IPS-NIHi11 (cell line): ENCODE measurements at regions not wholly inside any gene's neighbourhood (a gene's known extent, or its start where the extent isn't known, plus 50 kb on each side); places are given as distances from the start of the nearest gene placed in this dataset.
"Not testable (repeated sequence)": the region's sequence is repeated elsewhere in the genome, so short reads cannot be mapped to it uniquely, and the experiment has no call there.

Experiments
- DNase-seq: peaks from one replicate; pipeline ENCODE4 v3.0.0; 2012; ENCODE audit warnings: mixed read lengths, low spot score

GRCh38 chr6:141969768-141970415 lies 162.8 kb upstream of the GJE1 start:
- not testable (repeated sequence) for DNase-seq

GRCh38 chr6:141969201-141969600 lies 163.5 kb upstream of the GJE1 start:
- DNase-seq = no peak

DNA sequence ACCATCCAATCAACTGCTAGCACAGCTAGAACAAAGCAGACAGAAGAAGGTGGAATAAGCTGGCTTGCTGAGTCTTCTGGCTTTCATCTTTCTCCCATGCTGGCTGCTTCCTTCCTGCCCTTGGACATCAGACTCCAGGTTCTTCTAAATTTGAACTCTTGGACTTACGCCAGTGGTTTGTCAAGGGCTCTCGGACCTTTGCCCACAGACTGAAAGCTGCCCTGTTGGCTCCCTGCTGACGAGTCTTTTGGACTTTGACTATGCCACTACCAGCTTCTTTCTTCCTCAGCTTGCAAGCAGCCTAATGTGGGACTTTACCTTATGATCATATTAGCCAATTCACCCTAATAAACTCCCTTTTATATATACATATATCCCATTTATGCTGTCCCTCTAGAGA lies 164.1 kb upstream of the GJE1 start:
- DNase-seq = no peak

GRCh38 chr6:141965016-141965545 lies 167.6 kb upstream of the GJE1 start:
- no peak for DNase-seq

GRCh38 chr6:141963543-141964295 lies 169.0 kb upstream of the GJE1 start:
- no peak for DNase-seq

- DNase-seq = no peak
These were observed 175.5 kb upstream of the GJE1 start for GRCh38 chr6:141957271-141957670.

- DNase-seq = peak; percentile 14
These were observed 175.9 kb upstream of the GJE1 start for GRCh38 chr6:141956868-141957267.

GRCh38 chr6:141956046-141956761 lies 176.5 kb upstream of the GJE1 start:
- DNase-seq = peak; percentile 19

- no peak for DNase-seq
These were observed 179.7 kb upstream of the GJE1 start for GRCh38 chr6:141953072-141953471.

DNA sequence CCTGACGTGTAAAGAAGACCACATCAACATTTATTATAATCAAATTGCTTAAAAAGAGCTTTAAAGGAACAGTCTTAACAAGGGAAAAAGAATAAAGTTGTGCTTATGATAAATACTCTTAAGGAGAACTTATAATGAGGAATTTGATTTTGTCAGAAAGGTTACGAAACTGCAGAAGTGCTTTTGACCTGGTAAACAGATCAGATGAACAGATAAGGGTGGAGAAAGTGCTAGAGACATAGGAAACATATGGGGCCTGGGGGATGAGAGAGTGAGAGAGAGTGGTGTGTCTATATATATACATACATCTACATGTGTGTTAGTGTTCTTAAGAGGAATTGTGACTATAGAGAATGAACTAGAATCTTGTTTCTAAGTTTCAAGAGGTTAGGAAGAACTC lies 186.2 kb upstream of the GJE1 start:
- no peak for DNase-seq

DNA sequence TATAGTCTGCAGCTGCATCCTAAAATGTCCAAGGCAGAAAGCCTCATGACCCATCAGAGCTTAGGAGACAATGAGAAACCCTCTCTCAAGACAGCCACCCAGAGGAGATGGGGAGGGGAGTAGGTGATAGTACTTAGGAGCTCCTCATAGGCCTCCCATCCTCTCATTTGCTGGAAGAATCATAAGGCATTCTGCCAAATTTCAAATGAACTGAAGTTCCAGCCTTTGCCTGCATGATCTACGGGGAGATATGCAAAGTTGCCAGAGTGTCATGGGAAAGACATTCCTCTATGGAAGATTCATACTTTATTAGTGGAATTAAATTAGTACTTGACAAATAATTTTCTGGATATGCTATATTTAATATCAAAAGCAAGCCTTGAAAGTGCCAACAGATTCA lies 194.1 kb upstream of the GJE1 start:
- DNase-seq = no peak

GRCh38 chr6:141932685-141933084 lies 200.0 kb upstream of the GJE1 start:
- no peak for DNase-seq

DNA sequence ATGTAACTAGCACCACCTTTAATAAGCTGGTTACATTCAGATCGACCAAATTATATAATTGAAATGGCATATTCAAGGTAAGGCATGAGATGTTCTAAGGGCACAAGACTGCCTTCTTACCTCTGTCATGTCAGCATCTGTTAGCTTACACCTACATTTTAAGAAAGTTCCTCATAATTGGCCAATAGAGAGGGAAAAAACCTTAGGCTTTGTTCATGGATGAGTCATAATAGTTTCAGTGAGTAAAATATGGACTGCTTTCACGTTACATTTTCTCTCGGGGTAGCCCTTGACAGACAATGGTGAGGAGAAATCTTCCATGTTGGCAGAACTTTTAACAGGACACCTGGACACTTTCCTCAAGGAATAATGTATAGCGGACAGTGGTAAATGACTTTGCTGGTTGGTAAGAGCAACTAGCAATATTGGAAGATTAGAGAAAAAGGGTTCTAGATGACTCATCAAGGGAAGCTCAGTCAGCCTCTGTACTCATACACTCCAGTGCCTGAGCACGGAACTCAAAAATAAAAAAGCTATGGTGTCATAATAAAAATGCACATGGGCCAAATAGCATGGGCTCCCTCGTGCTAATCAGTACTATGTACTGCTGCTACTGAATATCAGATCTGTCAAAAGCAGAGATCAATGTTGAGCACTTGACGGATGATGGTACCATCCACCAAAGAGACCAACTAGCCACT lies 206.4 kb upstream of the GJE1 start:
- not testable (repeated sequence) for DNase-seq

DNA sequence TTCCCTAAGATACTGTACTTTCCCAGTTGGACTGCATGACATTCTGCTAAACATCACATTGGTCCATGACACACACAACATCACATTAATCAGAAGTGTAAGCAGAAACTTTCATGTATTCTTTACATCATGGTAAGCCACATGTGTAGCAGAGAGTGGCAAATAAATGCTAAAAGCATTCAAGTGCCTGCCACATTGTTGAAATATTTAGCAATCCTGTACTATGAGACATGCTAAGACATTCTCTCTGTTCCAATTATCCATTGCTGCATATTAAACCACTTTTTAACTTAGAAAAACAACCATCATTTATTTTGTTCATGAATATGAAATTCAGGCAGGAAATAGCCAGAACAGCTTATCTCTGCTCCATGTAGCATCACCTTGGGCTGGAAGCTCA lies 207.7 kb upstream of the GJE1 start:
- no peak for DNase-seq

GRCh38 chr6:141922898-141923297 lies 209.8 kb upstream of the GJE1 start:
- DNase-seq = no peak

- not testable (repeated sequence) for DNase-seq
These were observed 215.8 kb upstream of the GJE1 start for GRCh38 chr6:141916682-141917505.

DNA sequence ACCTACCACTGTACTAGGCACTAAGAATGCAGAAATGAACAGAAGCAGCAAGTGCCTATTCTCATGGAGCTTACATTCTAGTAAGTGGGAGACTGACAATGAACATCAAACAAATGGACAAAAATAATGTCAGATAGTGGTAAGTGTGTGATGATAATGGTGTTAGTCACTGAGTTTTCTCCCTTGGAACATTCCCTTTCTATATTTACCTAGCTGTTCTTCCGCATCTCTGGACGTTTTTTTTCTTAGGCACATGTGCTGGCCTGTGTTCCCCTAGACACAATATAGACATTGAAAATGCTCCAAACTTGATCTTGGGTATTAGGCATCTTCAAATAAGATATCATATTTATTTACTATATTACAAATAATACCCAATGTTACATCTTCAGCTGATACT lies 218.1 kb upstream of the GJE1 start:
- DNase-seq = no peak

DNA sequence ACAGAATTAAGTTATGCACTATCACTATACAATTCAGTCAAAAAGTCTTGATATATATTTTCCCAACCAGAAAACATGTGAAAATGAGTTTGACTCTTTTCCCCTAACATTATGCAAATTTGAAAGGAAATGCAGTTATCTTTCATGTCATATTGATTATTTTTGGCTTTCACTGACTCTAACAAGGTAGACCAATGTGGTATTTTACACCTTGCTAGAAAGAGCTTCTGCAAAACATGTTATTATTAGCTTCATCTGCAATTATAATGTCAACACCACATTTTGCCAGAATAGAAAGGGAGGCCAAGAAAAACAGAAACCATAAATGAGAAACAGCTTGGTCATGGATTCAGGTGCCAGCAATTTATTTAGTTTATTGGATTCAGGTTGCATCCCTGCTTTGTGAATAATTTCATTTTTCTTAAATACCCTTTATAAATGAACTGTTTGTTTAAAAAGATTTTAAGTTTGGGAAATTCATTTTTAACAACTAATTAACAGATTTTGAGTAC lies 226.1 kb upstream of the GJE1 start:
- DNase-seq = no peak

DNA sequence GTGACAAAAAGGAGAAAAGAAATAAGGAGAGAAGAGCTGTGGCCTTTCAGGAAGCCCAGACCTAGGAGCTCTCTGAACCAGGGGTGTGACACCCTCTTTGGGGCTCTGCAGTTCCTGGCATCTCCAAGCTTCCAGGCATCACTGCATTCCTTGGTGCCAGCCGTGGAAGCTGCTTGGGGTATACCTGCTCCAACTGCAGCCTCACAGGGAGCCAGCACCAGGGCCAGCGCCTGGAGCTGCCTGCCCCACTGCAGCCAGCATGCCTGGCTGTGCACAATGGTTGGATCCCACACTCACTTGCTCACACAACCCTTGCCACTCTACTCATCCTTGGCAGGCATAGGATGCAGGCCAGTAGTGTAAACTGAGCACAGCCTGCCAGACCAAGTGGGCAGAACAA lies 242.1 kb upstream of the GJE1 start:
- no peak for DNase-seq

GRCh38 chr6:141884850-141885249 lies 247.9 kb upstream of the GJE1 start:
- no peak for DNase-seq

GRCh38 chr6:141878686-141879085 lies 254.0 kb upstream of the GJE1 start:
- DNase-seq = no peak
